ENCODE measurements at regions not wholly inside any gene's neighbourhood (a gene's known extent, or its start where the extent isn't known, plus 50 kb on each side); places are given as distances from the start of the nearest gene placed in this dataset.

DNA sequence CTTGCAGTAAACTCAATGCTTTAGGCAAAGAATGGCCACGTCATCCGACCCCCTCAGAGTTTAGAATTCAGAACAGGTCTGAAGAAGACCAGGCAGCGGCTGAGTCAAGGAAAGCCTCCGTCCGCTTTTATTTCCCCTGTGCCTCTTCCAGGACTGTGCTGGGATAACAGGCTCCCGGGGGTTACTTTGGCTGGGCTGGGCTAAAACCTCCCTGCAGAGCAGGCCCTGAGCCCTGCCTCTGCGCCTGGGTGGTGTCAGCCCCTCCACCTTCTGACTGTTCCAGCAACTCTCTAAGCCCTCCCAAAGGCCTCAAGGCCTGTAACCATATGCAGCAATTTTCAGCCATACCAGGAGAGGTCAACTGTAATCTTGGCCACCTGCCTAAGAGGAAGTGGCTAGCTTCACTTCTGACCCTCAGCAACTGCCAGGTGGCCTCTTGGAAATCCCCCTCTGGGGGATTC lies 166.5 kb downstream of the RPIA start:
- Histone ChIP-seq H3K27ac (no peak overlapping the region), H3K27me3 (no peaks in the 10 kb centered on the region), H3K4me3 (no peak overlapping the region), H3K4me1 (no peaks in the 10 kb centered on the region), H3K9me3 (no peaks in the 10 kb centered on the region), H3K36me3 (no peaks in the 10 kb centered on the region)
- peak in 2 of 4 donors; percentile 1 to 30 for DNase-seq
- intact Hi-C loops (cut with DNase I) = no loop called here
- peak; percentile 51 for ATAC-seq
- TF ChIP-seq, protein P1, sequence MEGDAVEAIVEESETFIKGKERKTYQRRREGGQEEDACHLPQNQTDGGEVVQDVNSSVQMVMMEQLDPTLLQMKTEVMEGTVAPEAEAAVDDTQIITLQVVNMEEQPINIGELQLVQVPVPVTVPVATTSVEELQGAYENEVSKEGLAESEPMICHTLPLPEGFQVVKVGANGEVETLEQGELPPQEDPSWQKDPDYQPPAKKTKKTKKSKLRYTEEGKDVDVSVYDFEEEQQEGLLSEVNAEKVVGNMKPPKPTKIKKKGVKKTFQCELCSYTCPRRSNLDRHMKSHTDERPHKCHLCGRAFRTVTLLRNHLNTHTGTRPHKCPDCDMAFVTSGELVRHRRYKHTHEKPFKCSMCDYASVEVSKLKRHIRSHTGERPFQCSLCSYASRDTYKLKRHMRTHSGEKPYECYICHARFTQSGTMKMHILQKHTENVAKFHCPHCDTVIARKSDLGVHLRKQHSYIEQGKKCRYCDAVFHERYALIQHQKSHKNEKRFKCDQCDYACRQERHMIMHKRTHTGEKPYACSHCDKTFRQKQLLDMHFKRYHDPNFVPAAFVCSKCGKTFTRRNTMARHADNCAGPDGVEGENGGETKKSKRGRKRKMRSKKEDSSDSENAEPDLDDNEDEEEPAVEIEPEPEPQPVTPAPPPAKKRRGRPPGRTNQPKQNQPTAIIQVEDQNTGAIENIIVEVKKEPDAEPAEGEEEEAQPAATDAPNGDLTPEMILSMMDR (IDR thresholded peaks at IDR 0.05) = no peak

DNA sequence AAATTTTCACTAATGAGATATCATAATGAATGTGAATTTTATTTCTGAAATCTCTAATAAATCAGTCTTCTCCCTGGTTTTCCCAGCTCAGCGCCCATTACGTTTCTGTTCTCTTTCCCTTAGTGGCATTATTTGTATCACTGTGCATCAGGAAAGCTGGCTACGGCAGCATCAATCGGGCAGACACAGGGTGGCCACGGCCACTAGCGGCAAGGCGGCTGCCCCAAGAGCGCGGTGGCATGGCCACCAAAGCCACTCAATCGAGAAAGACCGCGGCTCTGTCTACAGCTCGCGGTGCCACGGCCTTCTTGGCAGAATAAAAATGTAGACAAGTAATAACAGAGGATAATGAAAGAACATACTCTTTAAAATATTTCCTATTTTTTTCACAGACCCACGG lies 168.0 kb downstream of the RPIA start:
- H3K4me3 ChIP-seq = no peak overlapping the region
- H3K9me3 ChIP-seq = no peaks in the 10 kb centered on the region
- H3K36me3 ChIP-seq = no peaks in the 10 kb centered on the region
- intact Hi-C loops (cut with DNase I) = no loop called here
- TF ChIP-seq, protein P1 (IDR thresholded peaks at IDR 0.05) = no peak
- H3K27ac ChIP-seq = no peak overlapping the region
- no peak for DNase-seq
- H3K27me3 ChIP-seq = no peaks in the 10 kb centered on the region
- no peak for ATAC-seq
- no peaks in the 10 kb centered on the region for H3K4me1 ChIP-seq

DNA sequence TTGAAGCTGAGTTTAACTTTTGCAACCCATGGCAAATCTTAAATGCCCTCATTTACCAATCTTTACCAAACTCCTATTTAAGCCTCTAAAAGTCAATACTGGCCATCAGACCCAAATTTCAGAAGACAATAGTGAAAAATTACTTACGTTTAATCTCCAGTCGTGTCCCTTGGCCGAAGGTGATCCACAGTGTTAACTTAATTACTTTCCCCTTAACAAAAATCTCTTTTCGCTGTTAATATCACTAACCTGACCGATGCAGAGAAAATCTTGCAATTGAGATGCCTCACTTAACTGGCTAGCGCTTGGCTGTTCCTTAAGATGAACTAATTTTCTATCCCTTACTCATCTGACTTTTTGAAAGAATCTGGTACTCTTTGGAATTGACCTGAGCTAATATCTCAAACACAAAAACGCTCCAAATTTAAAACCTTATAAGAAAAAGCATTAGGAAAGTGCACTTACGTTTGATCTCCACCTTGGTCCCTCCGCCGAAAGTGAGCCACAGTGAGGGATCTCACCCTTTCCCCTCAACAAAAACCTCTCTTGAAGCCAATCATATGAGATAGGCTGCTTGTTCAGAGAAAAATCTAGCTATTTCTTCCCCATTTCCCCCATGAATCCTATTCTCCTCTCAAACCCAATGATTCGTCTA lies 169.1 kb downstream of the RPIA start:
- H3K36me3 ChIP-seq = no peaks in the 10 kb centered on the region
- no peaks in the 10 kb centered on the region for H3K9me3 ChIP-seq
- no peaks in the 10 kb centered on the region for H3K4me1 ChIP-seq
- ATAC-seq (no peak), DNase-seq (no peak)
- no peaks in the 10 kb centered on the region for H3K27me3 ChIP-seq
- no peak overlapping the region for H3K4me3 ChIP-seq
- TF ChIP-seq, protein P1 (IDR thresholded peaks at IDR 0.05) = no peak
- intact Hi-C loops (cut with DNase I) = no loop called here
- no peak overlapping the region for H3K27ac ChIP-seq

DNA sequence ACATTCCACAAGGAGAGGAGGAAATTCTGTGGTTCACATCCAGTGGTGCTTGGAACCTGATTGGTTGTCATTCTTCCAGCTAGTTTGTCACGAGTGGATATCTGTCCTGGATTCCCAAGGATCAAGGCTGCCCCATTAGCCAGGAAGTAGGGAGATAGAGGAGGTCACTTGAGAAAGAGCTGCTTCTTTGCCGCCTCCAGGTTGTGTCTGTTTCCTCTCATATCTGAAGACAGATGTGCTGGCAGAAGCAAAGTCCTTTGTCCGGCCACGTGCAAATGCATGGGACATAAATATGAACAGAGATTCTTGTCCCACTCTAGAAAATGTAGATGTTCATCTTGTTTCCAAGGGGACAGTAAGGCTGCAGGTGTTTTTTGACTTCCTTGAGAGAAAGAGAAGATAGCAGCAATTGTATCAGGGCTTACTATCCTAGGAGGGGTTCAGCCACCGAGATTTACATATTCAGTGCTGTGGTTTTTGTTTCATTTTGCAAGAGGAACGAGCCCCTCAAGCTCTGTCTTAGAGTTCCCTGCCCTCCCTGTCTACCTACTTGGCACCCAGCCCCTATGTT lies 174.4 kb downstream of the RPIA start:
- no peak for DNase-seq
- TF ChIP-seq, protein P1 (IDR thresholded peaks at IDR 0.05) = no peak
- no peaks in the 10 kb centered on the region for H3K9me3 ChIP-seq
- H3K27me3 ChIP-seq = no peaks in the 10 kb centered on the region
- no peaks in the 10 kb centered on the region for H3K36me3 ChIP-seq
- H3K4me3 ChIP-seq = no peak overlapping the region
- no peaks in the 10 kb centered on the region for H3K4me1 ChIP-seq
- no peak overlapping the region for H3K27ac ChIP-seq
- ATAC-seq = no peak
- intact Hi-C loops (cut with DNase I) = no loop called here

DNA sequence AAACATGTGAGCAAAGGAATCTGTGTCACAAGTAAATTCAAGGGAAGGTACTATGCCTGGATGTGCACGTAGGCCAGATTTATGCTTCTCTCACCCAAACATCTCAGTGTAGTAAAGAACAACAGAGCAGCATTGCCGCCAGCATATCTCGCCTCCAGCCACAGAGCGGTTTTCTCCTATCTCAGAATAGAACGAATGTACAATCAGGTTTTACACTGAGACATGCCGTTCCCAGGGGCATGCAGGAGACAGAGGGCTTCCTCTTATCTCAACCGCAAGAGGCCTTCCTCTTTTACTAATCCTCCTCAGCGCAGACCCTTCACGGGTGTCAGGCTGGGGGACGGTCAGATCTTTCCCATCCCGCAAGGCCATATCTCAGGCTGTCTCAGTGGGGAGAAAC lies 175.3 kb downstream of the RPIA start:
- Histone ChIP-seq H3K27me3 (no peaks in the 10 kb centered on the region), H3K27ac (no peak overlapping the region), H3K9me3 (no peaks in the 10 kb centered on the region), H3K4me1 (no peaks in the 10 kb centered on the region), H3K4me3 (no peak overlapping the region), H3K36me3 (no peaks in the 10 kb centered on the region)
- ATAC-seq = no peak
- TF ChIP-seq, protein P1 (IDR thresholded peaks at IDR 0.05) = no peak
- intact Hi-C loops (cut with DNase I) = no loop called here
- DNase-seq = no peak

Measured in left lung (tissue), 4 donors.